ENCODE measurements at regions not wholly inside any gene's neighbourhood (a gene's known extent, or its start where the extent isn't known, plus 50 kb on each side); places are given as distances from the start of the nearest gene placed in this dataset.

- H2AFZ ChIP-seq (ENCODE audit: low read length), result no peak overlapping the region
- no peaks in the 10 kb centered on the region for H3K36me3 ChIP-seq (ENCODE audit: insufficient read depth, low read length)
- H3K27me3 ChIP-seq (ENCODE audit: insufficient read depth, low read length), result no peaks in the 10 kb centered on the region
- TF ChIP-seq, protein P1, sequence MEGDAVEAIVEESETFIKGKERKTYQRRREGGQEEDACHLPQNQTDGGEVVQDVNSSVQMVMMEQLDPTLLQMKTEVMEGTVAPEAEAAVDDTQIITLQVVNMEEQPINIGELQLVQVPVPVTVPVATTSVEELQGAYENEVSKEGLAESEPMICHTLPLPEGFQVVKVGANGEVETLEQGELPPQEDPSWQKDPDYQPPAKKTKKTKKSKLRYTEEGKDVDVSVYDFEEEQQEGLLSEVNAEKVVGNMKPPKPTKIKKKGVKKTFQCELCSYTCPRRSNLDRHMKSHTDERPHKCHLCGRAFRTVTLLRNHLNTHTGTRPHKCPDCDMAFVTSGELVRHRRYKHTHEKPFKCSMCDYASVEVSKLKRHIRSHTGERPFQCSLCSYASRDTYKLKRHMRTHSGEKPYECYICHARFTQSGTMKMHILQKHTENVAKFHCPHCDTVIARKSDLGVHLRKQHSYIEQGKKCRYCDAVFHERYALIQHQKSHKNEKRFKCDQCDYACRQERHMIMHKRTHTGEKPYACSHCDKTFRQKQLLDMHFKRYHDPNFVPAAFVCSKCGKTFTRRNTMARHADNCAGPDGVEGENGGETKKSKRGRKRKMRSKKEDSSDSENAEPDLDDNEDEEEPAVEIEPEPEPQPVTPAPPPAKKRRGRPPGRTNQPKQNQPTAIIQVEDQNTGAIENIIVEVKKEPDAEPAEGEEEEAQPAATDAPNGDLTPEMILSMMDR (IDR thresholded peaks at IDR 0.05; ENCODE audit: extremely low read depth, low read depth, low read length), result no peak
- no peaks in the 10 kb centered on the region for H3K4me1 ChIP-seq (ENCODE audit: insufficient read depth, low read length)
- DNase-seq (ENCODE audit: insufficient read length, low spot score, missing footprints), result no peak
- no peaks in the 10 kb centered on the region for H3K79me2 ChIP-seq (ENCODE audit: insufficient read depth, low read length)
- H3K4me2 ChIP-seq (ENCODE audit: insufficient read depth, low read length), result no peak overlapping the region
- no peak overlapping the region for H3K27ac ChIP-seq (ENCODE audit: low read depth, low read length)
- no peaks in the 10 kb centered on the region for H4K20me1 ChIP-seq (ENCODE audit: insufficient read depth, low read length)
- no peaks in the 10 kb centered on the region for H3K9me3 ChIP-seq (ENCODE audit: low read depth, low read length)
- H3K4me3 ChIP-seq (ENCODE audit: insufficient read depth, low read length), result no peak overlapping the region
These were observed 227.6 kb upstream of the TBC1D5 start for GRCh38 chr3:17969985-17970568.

- no peaks in the 10 kb centered on the region for H3K4me1 ChIP-seq (ENCODE audit: insufficient read depth, low read length)
- no peak for DNase-seq (ENCODE audit: insufficient read length, low spot score, missing footprints)
- no peaks in the 10 kb centered on the region for H3K79me2 ChIP-seq (ENCODE audit: insufficient read depth, low read length)
- H3K9me3 ChIP-seq (ENCODE audit: low read depth, low read length), result no peaks in the 10 kb centered on the region
- no peak overlapping the region for H3K4me3 ChIP-seq (ENCODE audit: insufficient read depth, low read length)
- no peaks in the 10 kb centered on the region for H4K20me1 ChIP-seq (ENCODE audit: insufficient read depth, low read length)
- H3K27me3 ChIP-seq (ENCODE audit: insufficient read depth, low read length), result no peaks in the 10 kb centered on the region
- no peak overlapping the region for H3K27ac ChIP-seq (ENCODE audit: low read depth, low read length)
- no peak overlapping the region for H2AFZ ChIP-seq (ENCODE audit: low read length)
- no peak overlapping the region for H3K4me2 ChIP-seq (ENCODE audit: insufficient read depth, low read length)
- TF ChIP-seq, protein P1 (IDR thresholded peaks at IDR 0.05; ENCODE audit: extremely low read depth, low read depth, low read length), result no peak
- H3K36me3 ChIP-seq (ENCODE audit: insufficient read depth, low read length), result no peaks in the 10 kb centered on the region
These were observed 226.8 kb upstream of the TBC1D5 start for GRCh38 chr3:17969244-17969643.

DNA sequence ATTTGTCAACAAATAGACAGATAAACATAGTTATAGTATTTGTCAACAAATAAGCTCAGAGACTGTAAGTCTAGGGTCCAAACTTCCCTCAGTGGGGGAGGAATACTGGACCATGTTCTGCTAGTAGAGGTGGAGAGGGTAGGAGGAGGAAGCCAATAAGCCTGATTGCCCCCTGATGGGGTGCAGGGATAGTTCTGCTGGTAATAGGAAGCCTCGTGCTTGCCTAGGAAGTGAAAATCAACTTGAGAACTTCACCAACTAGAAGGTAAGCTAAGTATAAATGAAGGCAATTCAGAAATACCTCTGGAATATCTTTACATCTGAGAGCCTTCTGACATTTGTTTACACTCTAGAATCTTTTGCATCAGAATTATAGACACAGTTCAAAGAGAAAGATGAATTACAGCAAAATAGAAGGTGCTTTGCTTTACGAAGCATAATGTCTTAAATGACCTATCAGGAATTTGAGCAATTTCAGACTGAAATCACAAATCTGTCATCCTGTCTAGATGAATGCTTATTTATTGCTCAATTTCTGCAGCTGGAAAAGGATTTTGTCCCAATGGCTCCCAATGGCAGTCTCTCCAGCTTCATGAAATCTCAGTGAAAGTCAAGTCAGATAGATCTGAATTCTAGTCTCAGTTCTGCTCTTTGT, 225.6 kb upstream of the TBC1D5 start:
- Histone ChIP-seq H3K79me2 (ENCODE audit: insufficient read depth, low read length) (no peaks in the 10 kb centered on the region), H3K4me1 (ENCODE audit: insufficient read depth, low read length) (no peaks in the 10 kb centered on the region), H3K4me2 (ENCODE audit: insufficient read depth, low read length) (no peak overlapping the region), H2AFZ (ENCODE audit: low read length) (no peak overlapping the region), H3K4me3 (ENCODE audit: insufficient read depth, low read length) (no peak overlapping the region), H3K27me3 (ENCODE audit: insufficient read depth, low read length) (no peaks in the 10 kb centered on the region), H3K27ac (ENCODE audit: low read depth, low read length) (no peak overlapping the region), H3K9me3 (ENCODE audit: low read depth, low read length) (no peaks in the 10 kb centered on the region), H3K36me3 (ENCODE audit: insufficient read depth, low read length) (no peaks in the 10 kb centered on the region), H4K20me1 (ENCODE audit: insufficient read depth, low read length) (no peaks in the 10 kb centered on the region)
- no peak for DNase-seq (ENCODE audit: insufficient read length, low spot score, missing footprints)
- TF ChIP-seq, protein P1 (IDR thresholded peaks at IDR 0.05; ENCODE audit: extremely low read depth, low read depth, low read length), result no peak

- Histone ChIP-seq H3K27me3 (ENCODE audit: insufficient read depth, low read length) (no peaks in the 10 kb centered on the region), H3K36me3 (ENCODE audit: insufficient read depth, low read length) (no peaks in the 10 kb centered on the region), H4K20me1 (ENCODE audit: insufficient read depth, low read length) (no peaks in the 10 kb centered on the region), H3K4me1 (ENCODE audit: insufficient read depth, low read length) (no peaks in the 10 kb centered on the region), H3K27ac (ENCODE audit: low read depth, low read length) (no peak overlapping the region), H3K4me2 (ENCODE audit: insufficient read depth, low read length) (no peak overlapping the region), H3K79me2 (ENCODE audit: insufficient read depth, low read length) (no peaks in the 10 kb centered on the region), H2AFZ (ENCODE audit: low read length) (no peak overlapping the region), H3K4me3 (ENCODE audit: insufficient read depth, low read length) (no peak overlapping the region), H3K9me3 (ENCODE audit: low read depth, low read length) (no peaks in the 10 kb centered on the region)
- TF ChIP-seq, protein P1 (IDR thresholded peaks at IDR 0.05; ENCODE audit: extremely low read depth, low read depth, low read length), result no peak
- no peak for DNase-seq (ENCODE audit: insufficient read length, low spot score, missing footprints)
These were observed 224.7 kb upstream of the TBC1D5 start for GRCh38 chr3:17967111-17967510.
